ENCODE measurements at regions not wholly inside any gene's neighbourhood (a gene's known extent, or its start where the extent isn't known, plus 50 kb on each side); places are given as distances from the start of the nearest gene placed in this dataset.

DNA sequence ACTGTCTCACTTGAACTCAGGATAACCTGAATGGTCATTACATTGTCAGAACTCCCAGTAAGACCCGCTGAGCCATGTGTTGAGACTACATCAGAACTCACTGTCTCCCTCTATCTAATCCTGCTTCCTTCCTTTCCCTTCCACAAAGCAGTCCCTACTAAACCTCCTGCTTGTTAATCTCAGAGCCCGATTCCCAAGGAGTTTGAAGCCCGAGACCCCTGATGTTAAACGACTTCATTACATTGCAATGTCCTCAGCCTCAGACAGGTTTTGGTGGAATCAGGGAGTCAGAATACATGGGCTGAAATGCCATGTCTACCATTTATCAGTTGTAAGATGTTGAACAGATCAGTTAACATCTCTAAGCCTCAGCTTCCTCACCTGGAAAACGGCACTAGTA, 682.4 kb downstream of the ADGRL2 start:
- TF ChIP-seq, protein P1, sequence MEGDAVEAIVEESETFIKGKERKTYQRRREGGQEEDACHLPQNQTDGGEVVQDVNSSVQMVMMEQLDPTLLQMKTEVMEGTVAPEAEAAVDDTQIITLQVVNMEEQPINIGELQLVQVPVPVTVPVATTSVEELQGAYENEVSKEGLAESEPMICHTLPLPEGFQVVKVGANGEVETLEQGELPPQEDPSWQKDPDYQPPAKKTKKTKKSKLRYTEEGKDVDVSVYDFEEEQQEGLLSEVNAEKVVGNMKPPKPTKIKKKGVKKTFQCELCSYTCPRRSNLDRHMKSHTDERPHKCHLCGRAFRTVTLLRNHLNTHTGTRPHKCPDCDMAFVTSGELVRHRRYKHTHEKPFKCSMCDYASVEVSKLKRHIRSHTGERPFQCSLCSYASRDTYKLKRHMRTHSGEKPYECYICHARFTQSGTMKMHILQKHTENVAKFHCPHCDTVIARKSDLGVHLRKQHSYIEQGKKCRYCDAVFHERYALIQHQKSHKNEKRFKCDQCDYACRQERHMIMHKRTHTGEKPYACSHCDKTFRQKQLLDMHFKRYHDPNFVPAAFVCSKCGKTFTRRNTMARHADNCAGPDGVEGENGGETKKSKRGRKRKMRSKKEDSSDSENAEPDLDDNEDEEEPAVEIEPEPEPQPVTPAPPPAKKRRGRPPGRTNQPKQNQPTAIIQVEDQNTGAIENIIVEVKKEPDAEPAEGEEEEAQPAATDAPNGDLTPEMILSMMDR (IDR thresholded peaks at IDR 0.05; ENCODE audit: low read length), result no peak
- no peak for TF ChIP-seq EZH2 (IDR thresholded peaks at IDR 0.05; ENCODE audit: borderline replicate concordance, low read length)
